ENCODE measurements at regions not wholly inside any gene's neighbourhood (a gene's known extent, or its start where the extent isn't known, plus 50 kb on each side); places are given as distances from the start of the nearest gene placed in this dataset.

DNA sequence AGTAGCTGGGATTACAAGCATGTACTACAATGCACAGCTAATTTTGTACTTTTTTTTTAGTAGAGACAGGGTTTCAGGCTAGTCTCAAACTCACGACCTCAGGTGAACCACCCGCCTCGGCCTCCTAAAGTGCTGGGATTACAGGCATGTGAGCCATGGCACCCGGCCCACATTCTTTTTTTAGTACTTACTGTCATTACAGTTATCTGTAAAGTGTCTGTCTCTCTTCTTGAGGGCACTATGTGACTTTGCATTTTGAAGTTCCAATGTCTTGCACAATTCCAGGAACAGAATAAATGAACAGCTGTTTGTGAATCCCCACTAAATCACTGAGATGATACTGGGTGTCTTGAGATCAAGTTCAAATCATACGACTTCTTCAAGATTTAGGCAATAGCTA is 1540.3 kb downstream of the CDH11 start:
- TF ChIP-seq, protein P1, sequence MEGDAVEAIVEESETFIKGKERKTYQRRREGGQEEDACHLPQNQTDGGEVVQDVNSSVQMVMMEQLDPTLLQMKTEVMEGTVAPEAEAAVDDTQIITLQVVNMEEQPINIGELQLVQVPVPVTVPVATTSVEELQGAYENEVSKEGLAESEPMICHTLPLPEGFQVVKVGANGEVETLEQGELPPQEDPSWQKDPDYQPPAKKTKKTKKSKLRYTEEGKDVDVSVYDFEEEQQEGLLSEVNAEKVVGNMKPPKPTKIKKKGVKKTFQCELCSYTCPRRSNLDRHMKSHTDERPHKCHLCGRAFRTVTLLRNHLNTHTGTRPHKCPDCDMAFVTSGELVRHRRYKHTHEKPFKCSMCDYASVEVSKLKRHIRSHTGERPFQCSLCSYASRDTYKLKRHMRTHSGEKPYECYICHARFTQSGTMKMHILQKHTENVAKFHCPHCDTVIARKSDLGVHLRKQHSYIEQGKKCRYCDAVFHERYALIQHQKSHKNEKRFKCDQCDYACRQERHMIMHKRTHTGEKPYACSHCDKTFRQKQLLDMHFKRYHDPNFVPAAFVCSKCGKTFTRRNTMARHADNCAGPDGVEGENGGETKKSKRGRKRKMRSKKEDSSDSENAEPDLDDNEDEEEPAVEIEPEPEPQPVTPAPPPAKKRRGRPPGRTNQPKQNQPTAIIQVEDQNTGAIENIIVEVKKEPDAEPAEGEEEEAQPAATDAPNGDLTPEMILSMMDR (IDR thresholded peaks at IDR 0.05): no peak
- intact Hi-C loops (cut with DNase I; ENCODE audit: low total_unique reads): no loop called here
- H3K4me1 ChIP-seq: no peaks in the 10 kb centered on the region
- H3K9me3 ChIP-seq: no peaks in the 10 kb centered on the region
- H3K36me3 ChIP-seq: no peaks in the 10 kb centered on the region
- no peak overlapping the region for H3K4me3 ChIP-seq
- DNase-seq: no peak
- no peak overlapping the region for H3K27ac ChIP-seq
- H3K27me3 ChIP-seq: no peaks in the 10 kb centered on the region

DNA sequence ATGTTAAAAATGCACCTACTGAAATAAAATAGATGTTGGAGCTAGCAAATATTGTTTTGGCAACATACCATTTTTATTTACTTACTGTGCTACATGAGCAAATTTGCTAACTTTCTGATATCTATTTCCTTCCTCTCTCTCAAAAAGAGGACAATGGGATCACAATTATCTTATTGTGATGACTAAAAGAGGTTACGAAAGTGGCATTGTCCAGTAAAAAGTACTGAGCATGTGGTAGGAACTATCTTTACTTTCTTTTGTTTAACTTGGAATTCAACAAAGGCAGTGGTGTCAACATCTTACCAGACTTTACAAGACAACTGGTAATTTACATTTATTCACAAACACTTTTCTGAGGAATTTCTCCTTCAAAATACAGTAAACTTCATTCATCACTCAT is 1542.6 kb upstream of the CDH8 start:
- H3K36me3 ChIP-seq: no peaks in the 10 kb centered on the region
- H3K27me3 ChIP-seq: no peaks in the 10 kb centered on the region
- intact Hi-C loops (cut with DNase I; ENCODE audit: low total_unique reads): no loop called here
- no peaks in the 10 kb centered on the region for H3K9me3 ChIP-seq
- no peak overlapping the region for H3K4me3 ChIP-seq
- no peaks in the 10 kb centered on the region for H3K4me1 ChIP-seq
- no peak overlapping the region for H3K27ac ChIP-seq
- DNase-seq: no peak
- TF ChIP-seq, protein P1 (IDR thresholded peaks at IDR 0.05): no peak

DNA sequence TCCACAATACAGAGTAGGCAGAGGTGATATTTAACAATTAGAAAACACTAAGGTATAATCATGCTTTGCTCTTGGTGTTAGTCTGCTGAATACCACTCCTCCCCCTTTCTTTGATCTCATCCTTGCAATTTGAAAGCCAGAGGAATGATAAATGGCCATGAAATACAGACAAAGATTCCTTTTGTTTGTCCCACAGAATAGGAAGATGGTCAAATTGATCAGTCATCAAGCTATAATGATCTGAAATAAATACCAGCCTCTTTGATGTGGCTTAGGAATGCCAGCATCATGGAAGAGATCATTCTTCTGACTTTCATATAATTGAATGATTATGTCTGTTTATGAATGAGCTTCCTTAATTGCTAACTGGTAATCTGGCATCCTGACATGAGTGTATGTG is 1541.7 kb upstream of the CDH8 start:
- TF ChIP-seq, protein P1 (IDR thresholded peaks at IDR 0.05): no peak
- Histone ChIP-seq H3K36me3 (no peaks in the 10 kb centered on the region), H3K4me3 (no peak overlapping the region), H3K27me3 (no peaks in the 10 kb centered on the region), H3K27ac (no peak overlapping the region), H3K9me3 (no peaks in the 10 kb centered on the region), H3K4me1 (no peaks in the 10 kb centered on the region)
- DNase-seq: no peak
- intact Hi-C loops (cut with DNase I; ENCODE audit: low total_unique reads): no loop called here

DNA sequence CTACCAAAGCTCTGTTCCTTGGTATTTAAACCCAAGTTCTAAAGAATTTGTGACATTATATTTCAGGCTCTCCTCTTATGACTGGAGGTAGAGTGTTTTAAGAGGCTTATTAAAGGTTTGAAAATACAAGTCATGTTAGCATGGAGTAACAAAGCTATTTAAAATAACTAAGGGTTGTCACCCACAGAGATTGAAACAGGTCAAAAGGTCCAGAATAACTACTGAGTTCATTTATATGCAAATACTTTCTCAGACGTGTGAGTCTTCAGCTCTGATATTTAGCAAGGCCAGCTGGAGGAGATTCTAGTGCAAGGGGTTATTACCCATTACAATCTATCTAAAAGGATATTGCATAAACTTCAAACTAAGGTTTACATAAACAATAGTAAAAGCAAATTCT is 1538.8 kb upstream of the CDH8 start:
- H3K4me3 ChIP-seq: no peak overlapping the region
- intact Hi-C loops (cut with DNase I; ENCODE audit: low total_unique reads): no loop called here
- H3K36me3 ChIP-seq: no peaks in the 10 kb centered on the region
- TF ChIP-seq, protein P1 (IDR thresholded peaks at IDR 0.05): no peak
- no peaks in the 10 kb centered on the region for H3K9me3 ChIP-seq
- no peaks in the 10 kb centered on the region for H3K4me1 ChIP-seq
- DNase-seq: no peak
- H3K27me3 ChIP-seq: no peaks in the 10 kb centered on the region
- H3K27ac ChIP-seq: no peak overlapping the region

DNA sequence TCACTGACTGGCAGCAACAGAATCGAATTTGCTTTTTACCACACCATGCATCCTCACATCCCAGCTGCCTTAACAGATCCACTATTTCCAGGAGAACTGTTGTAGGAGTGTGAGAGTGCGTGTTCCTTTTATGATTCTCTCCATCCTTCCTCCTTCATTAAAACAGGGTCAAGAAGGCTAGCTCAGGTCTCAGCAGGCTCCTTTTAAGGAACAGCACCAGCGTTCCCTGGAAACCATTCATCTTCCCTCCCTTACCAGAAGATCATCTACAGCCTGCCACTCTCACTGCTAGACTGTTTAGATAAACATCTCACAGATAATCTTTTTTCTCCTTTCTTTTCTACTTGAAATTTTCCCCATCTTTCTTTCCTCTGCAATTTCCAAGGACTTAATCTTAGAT is 1531.9 kb upstream of the CDH8 start:
- no peak for DNase-seq
- intact Hi-C loops (cut with DNase I; ENCODE audit: low total_unique reads): no loop called here
- TF ChIP-seq, protein P1 (IDR thresholded peaks at IDR 0.05): no peak
- no peak overlapping the region for H3K4me3 ChIP-seq
- H3K9me3 ChIP-seq: no peaks in the 10 kb centered on the region
- no peak overlapping the region for H3K27ac ChIP-seq
- H3K27me3 ChIP-seq: no peaks in the 10 kb centered on the region
- H3K36me3 ChIP-seq: no peaks in the 10 kb centered on the region
- no peaks in the 10 kb centered on the region for H3K4me1 ChIP-seq

DNA sequence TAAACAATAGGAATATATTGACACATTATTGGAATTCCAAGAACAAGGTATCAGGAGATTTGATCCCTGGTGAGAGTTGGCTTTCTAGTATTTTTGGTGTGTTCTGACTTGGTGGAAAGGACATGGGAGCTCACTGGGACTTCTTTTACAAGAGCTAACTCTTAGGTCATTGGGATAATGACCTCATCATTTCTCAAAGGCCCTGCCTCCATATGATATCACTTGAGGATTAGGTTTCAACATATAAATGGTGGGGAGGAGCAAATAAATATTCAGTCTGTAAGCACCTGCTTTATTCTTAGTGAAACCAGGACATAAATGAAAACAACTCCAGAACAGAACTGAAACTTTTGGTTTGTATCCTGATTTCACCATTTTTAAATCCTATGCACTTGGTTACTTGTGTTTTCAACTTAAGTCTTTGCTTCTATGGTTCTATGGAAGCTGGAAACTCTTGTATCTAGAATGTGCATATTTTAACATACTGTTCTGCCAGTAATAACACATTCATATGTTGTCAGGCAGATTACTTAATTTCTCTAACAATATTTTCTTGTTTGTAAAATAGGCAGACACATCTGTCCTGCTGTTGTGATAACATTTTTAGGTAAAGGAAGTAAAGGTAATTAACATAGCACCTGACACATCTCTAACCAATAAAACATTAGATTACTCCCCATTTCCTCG is 1527.7 kb upstream of the CDH8 start:
- Histone ChIP-seq H3K9me3 (no peaks in the 10 kb centered on the region), H3K27ac (no peak overlapping the region), H3K27me3 (no peaks in the 10 kb centered on the region), H3K4me3 (no peak overlapping the region), H3K4me1 (no peaks in the 10 kb centered on the region), H3K36me3 (no peaks in the 10 kb centered on the region)
- intact Hi-C loops (cut with DNase I; ENCODE audit: low total_unique reads): no loop called here
- TF ChIP-seq, protein P1 (IDR thresholded peaks at IDR 0.05): no peak
- DNase-seq: no peak

Measured in tibial artery (tissue), 4 donors.